A549 (cell line): ENCODE measurements at regions not wholly inside any gene's neighbourhood (a gene's known extent, or its start where the extent isn't known, plus 50 kb on each side); places are given as distances from the start of the nearest gene placed in this dataset.

Experiments used
- ATAC-seq, 2 experiments: fragments of 200-7000 bp in 1 of 2; fragments of >200 bp in 1 of 2; cut with Nextera tagmentation in 1 of 2; cut with Tn5 transposase in 1 of 2; 3 replicates each; pipeline versions ENCODE4 v1.8.0 to v1.9.1; 2018 to 2020; ENCODE audit warnings: mild to moderate bottlenecking in 1 of 2, moderate library complexity in 1 of 2
- CTCF ChIA-PET: fragments of 300-600 bp; sonication (Branson Sonifier 250); formaldehyde crosslinking; extraction: SDS; loops from one replicate; lab custom pipeline; 2021; ENCODE audit warnings: antibody characterized with exemption, inconsistent platforms; lab: Yijun Ruan, JAX
- POLR2A ChIA-PET: fragments of 350-600 bp; formaldehyde crosslinking; extraction: SDS; loops from one replicate; lab custom pipeline; 2021; ENCODE audit warnings: antibody characterized with exemption, inconsistent platforms; lab: Yijun Ruan, JAX
- DNase-seq, 2 experiments: peaks; one replicate each; pipeline versions ENCODE4 v3.0.0 to v3.0.0-alpha.2; 2011 to 2016; ENCODE audit warnings: low read depth in 1 of 2, low spot score in 1 of 2
- FAIRE-seq: peaks from 2 replicates; lab custom pipeline; 2011; peaks lifted over from hg19 to GRCh38; lab: Jason Lieb, UNC
- H3K27ac ChIP-seq, 2 experiments: fragments of >200 bp; sonication (Bioruptor Twin); formaldehyde crosslinking; 3 replicates each; pipeline ENCODE4 v1.5.1; 2016 to 2017
- H3K4me1 ChIP-seq: fragments of >200 bp; sonication (Bioruptor Twin); formaldehyde crosslinking; 3 replicates; pipeline ENCODE4 v1.6.1; 2016
- H3K4me2 ChIP-seq: fragments of >200 bp; sonication (Bioruptor Twin); formaldehyde crosslinking; 3 replicates; pipeline ENCODE4 v1.6.1; 2016
- H3K4me3 ChIP-seq: fragments of >200 bp; sonication (Bioruptor Twin); formaldehyde crosslinking; 3 replicates; pipeline ENCODE4 v1.5.1; 2016
- H3K9me3 ChIP-seq: fragments of >200 bp; sonication (Bioruptor Twin); formaldehyde crosslinking; 3 replicates; pipeline ENCODE4 v1.6.1; 2016
- ATOH8 ChIP-seq: fragments of 250-450 bp; sonication (Bioruptor Pico); IDR thresholded peaks from 2 replicates; pipeline ENCODE4 v1.5.0; 2020; ENCODE audit warnings: low read depth, mild to moderate bottlenecking, moderate library complexity
- BHLHE40 ChIP-seq: IDR thresholded peaks from 2 replicates; pipeline ENCODE4 v1.6.1; 2012; ENCODE audit warnings: low read depth, low read length, inconsistent platforms
- CBX2 ChIP-seq: fragments of 200-600 bp; sonication (generic); IDR thresholded peaks from 2 replicates; pipeline ENCODE4 v1.6.1; 2016; ENCODE audit warnings: low read depth, mild to moderate bottlenecking, borderline replicate concordance
- CBX8 ChIP-seq: fragments of 200-600 bp; sonication (generic); IDR thresholded peaks from 2 replicates; pipeline ENCODE4 v1.6.1; 2016
- CHD2 ChIP-seq: fragments of 150-350 bp; IDR thresholded peaks from 2 replicates; pipeline ENCODE4 v1.6.1; 2014; ENCODE audit warnings: low read length; ENCODE audit not compliant: partially characterized antibody
- E2F6 ChIP-seq: IDR thresholded peaks from 2 replicates; pipeline ENCODE4 v1.6.1; 2012; ENCODE audit warnings: low read depth, borderline replicate concordance
- EHF ChIP-seq: fragments of 250-450 bp; sonication (Bioruptor Pico); IDR thresholded peaks from 2 replicates; pipeline ENCODE4 v1.5.0; 2020; ENCODE audit warnings: mild to moderate bottlenecking
- ESRRA ChIP-seq: fragments of 150-350 bp; IDR thresholded peaks from 2 replicates; pipeline ENCODE4 v1.6.1; 2014; ENCODE audit warnings: mild to moderate bottlenecking, low read length, borderline replicate concordance
- FOSB ChIP-seq: fragments of 250-450 bp; sonication (Bioruptor Pico); IDR thresholded peaks from 2 replicates; pipeline ENCODE4 v1.5.0; 2020; ENCODE audit warnings: mild to moderate bottlenecking, moderate library complexity
- FOSL2 ChIP-seq, 2 experiments: fragments of 450-650 bp in 1 of 2; fragments of >200 bp in 1 of 2; sonication (Bioruptor Twin) in 1 of 2; formaldehyde crosslinking; IDR thresholded peaks; 2 replicates each; pipeline versions ENCODE4 v1.5.0 to v1.6.1; 2016 to 2020; ENCODE audit warnings: mild to moderate bottlenecking in 1 of 2, moderate library complexity in 1 of 2
- KDM5A ChIP-seq: fragments of 200-600 bp; sonication (generic); IDR thresholded peaks from 2 replicates; pipeline ENCODE4 v1.6.1; 2016; ENCODE audit warnings: antibody characterized with exemption, mild to moderate bottlenecking
- NPAS2 ChIP-seq: fragments of 250-450 bp; sonication (Bioruptor Pico); IDR thresholded peaks from 2 replicates; pipeline ENCODE4 v1.8.0; 2022; ENCODE audit warnings: mild to moderate bottlenecking, moderate library complexity, borderline replicate concordance
- RARB ChIP-seq: fragments of 250-450 bp; sonication (Bioruptor Pico); IDR thresholded peaks from 2 replicates; pipeline ENCODE4 v1.8.0; 2021; ENCODE audit warnings: mild to moderate bottlenecking, moderate library complexity
- RCOR1 ChIP-seq: fragments of 150-350 bp; IDR thresholded peaks from 2 replicates; pipeline ENCODE4 v1.6.1; 2014; ENCODE audit warnings: antibody characterized with exemption, low read length, low read depth
- REST ChIP-seq: fragments of 200-600 bp; sonication (generic); IDR thresholded peaks from 2 replicates; pipeline ENCODE4 v1.6.1; 2016; ENCODE audit warnings: antibody characterized with exemption, mild to moderate bottlenecking, moderate library complexity
- RFX5 ChIP-seq: fragments of 450-650 bp; IDR thresholded peaks from 2 replicates; pipeline ENCODE4 v1.7.1; 2014; ENCODE audit warnings: antibody characterized with exemption, mild to moderate bottlenecking, moderate library complexity
- RNF2 ChIP-seq: fragments of 200-600 bp; sonication (generic); IDR thresholded peaks from 2 replicates; pipeline ENCODE4 v1.6.1; 2016; ENCODE audit warnings: low read depth, mild to moderate bottlenecking, antibody characterized with exemption, moderate library complexity, borderline replicate concordance
- SMC3 ChIP-seq: fragments of >200 bp; sonication (Bioruptor Twin); formaldehyde crosslinking; IDR thresholded peaks from 3 replicates; pipeline ENCODE4 v1.6.1; 2018; ENCODE audit warnings: inconsistent platforms
- USF2 ChIP-seq: fragments of 450-650 bp; IDR thresholded peaks from 2 replicates; pipeline ENCODE4 v1.6.1; 2014; ENCODE audit warnings: antibody characterized with exemption
- ZNF302 ChIP-seq: fragments of 250-450 bp; sonication (Bioruptor Pico); IDR thresholded peaks from 2 replicates; pipeline ENCODE4 v1.9.0; 2021; ENCODE audit warnings: inconsistent platforms, mild to moderate bottlenecking, moderate library complexity
- WGBS: methylation state at CpG from one replicate; pipeline ENCODE4 v1.1.6; 2017; ENCODE audit errors: missing lambda C conversion rate; 5-methylcytosine and 5-hydroxymethylcytosine counted together

GRCh38 chr5:124515497-124516245, 230.8 kb downstream of the ZNF608 start:
- TF ChIP-seq USF2 (no peak), SMC3 (no peak), FOSB (CRISPR knock-in tag) (no peak), ESRRA (no peak), CBX2 (no peak), CHD2 (no peak), REST (no peak)
- FAIRE-seq (no peak), DNase-seq (no peak), ATAC-seq (no peak)
- H3K4me1 ChIP-seq: no peaks in the 10 kb centered on the region
- no peak overlapping the region for H3K4me2 ChIP-seq
- no peak overlapping the region for H3K27ac ChIP-seq
- ChIA-PET CTCF (no interaction called here), POLR2A (no interaction called here)
- no peak overlapping the region for H3K4me3 ChIP-seq
- 84% methylated on average over 3 of the region's 3 CpGs for WGBS
- H3K9me3 ChIP-seq: no peaks in the 10 kb centered on the region

- ATAC-seq (no peak), DNase-seq (no peak)
- no peak overlapping the region for H3K4me3 ChIP-seq
- CTCF ChIA-PET: interaction anchor here (1.2 kb wide), 1 partner anchor 9 kb away, joined by 3 read pairs; no protein-coding TSS in a partner anchor
- no peak overlapping the region for H3K4me2 ChIP-seq
- H3K27ac ChIP-seq: no peak overlapping the region
- POLR2A ChIA-PET: no interaction called here
- no peaks in the 10 kb centered on the region for H3K9me3 ChIP-seq
- TF ChIP-seq KDM5A (no peak), NPAS2 (CRISPR knock-in tag) (no peak), CBX2 (no peak), ESRRA (no peak), ATOH8 (CRISPR knock-in tag) (no peak)
- TF ChIP-seq, all 56 proteins: peak for 0
- FAIRE-seq: no peak
- 87% methylated on average over 3 of the region's 3 CpGs for WGBS
- no peaks in the 10 kb centered on the region for H3K4me1 ChIP-seq
Observed at GRCh38 chr5:124514956-124515355, 231.5 kb downstream of the ZNF608 start.

GRCh38 chr5:124512952-124513632, 233.3 kb downstream of the ZNF608 start:
- Histone ChIP-seq H3K4me2 (no peak overlapping the region), H3K27ac (no peak overlapping the region), H3K4me3 (no peak overlapping the region), H3K9me3 (no peaks in the 10 kb centered on the region), H3K4me1 (no peaks in the 10 kb centered on the region)
- ChIA-PET CTCF (interaction anchor here (0.7 kb wide), 1 partner anchor 843 kb away, joined by 3 read pairs; no protein-coding TSS in a partner anchor), POLR2A (no interaction called here)
- TF ChIP-seq BHLHE40: no peak
- no peak for TF ChIP-seq RCOR1
- no peak for TF ChIP-seq CBX8
- no peak for TF ChIP-seq FOSL2 (IDR thresholded peaks at IDR 0.05)
- TF ChIP-seq FOSL2 (CRISPR knock-in tag; IDR thresholded peaks at IDR 0.05): no peak
- no peak for TF ChIP-seq EHF (CRISPR knock-in tag)
- TF ChIP-seq RNF2: no peak
- no peak for TF ChIP-seq ZNF302 (CRISPR knock-in tag)
- TF ChIP-seq ATOH8 (CRISPR knock-in tag): no peak
- TF ChIP-seq E2F6: no peak
- no peak for TF ChIP-seq RARB (CRISPR knock-in tag)
- TF ChIP-seq RFX5: no peak
- ATAC-seq (no peak), FAIRE-seq (no peak), DNase-seq (no peak)
- WGBS: 74% methylated on average over 5 of the region's 5 CpGs
